GM12878 (cell line): ENCODE measurements at regions not wholly inside any gene's neighbourhood (a gene's known extent, or its start where the extent isn't known, plus 50 kb on each side); places are given as distances from the start of the nearest gene placed in this dataset.

Source experiments
- MXI1 ChIP-seq: fragments of 150-350 bp; IDR thresholded peaks from 2 replicates; pipeline ENCODE4 v1.6.1; 2011; ENCODE audit warnings: low read depth, mild to moderate bottlenecking, inconsistent platforms, low read length, improper control_type of control experiment
- RUNX3 ChIP-seq: IDR thresholded peaks from 2 replicates; pipeline ENCODE4 v1.6.1; 2012; ENCODE audit warnings: low read length, inconsistent platforms
- SMC3 ChIP-seq: IDR thresholded peaks from 2 replicates; pipeline ENCODE4 v1.6.1; 2011; ENCODE audit warnings: low read length, improper control_type of control experiment, borderline replicate concordance

GRCh38 chr14:99040052-99040451 lies 231.9 kb downstream of the BCL11B start:
- TF ChIP-seq RUNX3 (no peak), SMC3 (no peak), MXI1 (no peak)
